ENCODE measurements at regions not wholly inside any gene's neighbourhood (a gene's known extent, or its start where the extent isn't known, plus 50 kb on each side); places are given as distances from the start of the nearest gene placed in this dataset.

- Histone ChIP-seq H3K36me3 (no peaks in the 10 kb centered on the region), H3K9ac (no peak overlapping the region), H3K27ac (no peak overlapping the region), H3K27me3 (no peaks in the 10 kb centered on the region), H3K9me3 (no peaks in the 10 kb centered on the region), H3K4me2 (no peak overlapping the region), H4K20me1 (no peaks in the 10 kb centered on the region), H3K4me3 (no peak overlapping the region), H3K4me1 (0 out of 2 replicates have a peak, but pooled peaks cover 10% of the 10 kb centered on the region)
- no peak for TF ChIP-seq Cebpa-rat (IDR thresholded peaks at IDR 0.05)
These were observed 953.4 kb upstream of the IGFBP7 start for GRCh38 chr4:58063404-58064160.

- TF ChIP-seq Cebpa-rat (IDR thresholded peaks at IDR 0.05) = no peak
- Histone ChIP-seq H4K20me1 (no peaks in the 10 kb centered on the region), H3K4me1 (0 out of 2 replicates have a peak, but pooled peaks cover 10% of the 10 kb centered on the region), H3K4me3 (no peak overlapping the region), H3K9ac (no peak overlapping the region), H3K36me3 (no peaks in the 10 kb centered on the region), H3K27ac (no peak overlapping the region), H3K4me2 (no peak overlapping the region), H3K27me3 (no peaks in the 10 kb centered on the region), H3K9me3 (no peaks in the 10 kb centered on the region)
These were observed 951.8 kb upstream of the IGFBP7 start for GRCh38 chr4:58061967-58062366.

DNA sequence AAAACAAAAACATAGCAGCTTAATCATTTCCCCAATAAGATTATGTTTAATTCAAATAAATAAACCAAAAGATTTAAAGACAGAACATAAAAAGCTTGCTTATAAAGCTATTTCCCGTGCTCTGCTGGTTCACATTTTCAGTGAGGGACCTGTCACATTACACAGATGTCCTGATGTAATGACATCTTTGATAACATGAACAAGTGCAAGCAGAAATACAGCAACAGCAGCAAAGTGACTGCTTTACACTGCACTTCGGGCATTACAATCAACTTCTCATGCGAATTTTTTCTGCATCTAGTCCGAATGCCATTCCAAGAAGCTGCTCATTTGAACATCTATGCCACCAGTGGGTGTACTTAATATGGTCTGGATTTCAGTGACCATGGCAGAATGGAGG, 940.3 kb upstream of the IGFBP7 start:
- no peaks in the 10 kb centered on the region for H4K20me1 ChIP-seq
- TF ChIP-seq Cebpa-rat (IDR thresholded peaks at IDR 0.05) = no peak

GRCh38 chr4:58048491-58048890, 938.3 kb upstream of the IGFBP7 start:
- no peaks in the 10 kb centered on the region for H3K27me3 ChIP-seq
- no peaks in the 10 kb centered on the region for H3K36me3 ChIP-seq
- H3K9ac ChIP-seq = no peak overlapping the region
- no peak for TF ChIP-seq Cebpa-rat (IDR thresholded peaks at IDR 0.05)
- no peaks in the 10 kb centered on the region for H4K20me1 ChIP-seq
- no peak overlapping the region for H3K27ac ChIP-seq
- H3K4me2 ChIP-seq = no peak overlapping the region
- H3K4me1 ChIP-seq = no peaks in the 10 kb centered on the region
- no peak overlapping the region for H3K4me3 ChIP-seq
- peaks cover 6% of the 10 kb centered on the region for H3K9me3 ChIP-seq

More for the DNA sequence above, 940.3 kb upstream of the IGFBP7 start:
- no peaks in the 10 kb centered on the region for H3K27me3 ChIP-seq
- H3K4me3 ChIP-seq = no peak overlapping the region
- no peaks in the 10 kb centered on the region for H3K36me3 ChIP-seq
- no peaks in the 10 kb centered on the region for H3K9me3 ChIP-seq
- H3K27ac ChIP-seq = no peak overlapping the region
- H3K4me1 ChIP-seq = no peaks in the 10 kb centered on the region
- H3K4me2 ChIP-seq = no peak overlapping the region
- H3K9ac ChIP-seq = no peak overlapping the region

GRCh38 chr4:58042176-58042575, 932.0 kb upstream of the IGFBP7 start:
- H4K20me1 ChIP-seq = no peaks in the 10 kb centered on the region

DNA sequence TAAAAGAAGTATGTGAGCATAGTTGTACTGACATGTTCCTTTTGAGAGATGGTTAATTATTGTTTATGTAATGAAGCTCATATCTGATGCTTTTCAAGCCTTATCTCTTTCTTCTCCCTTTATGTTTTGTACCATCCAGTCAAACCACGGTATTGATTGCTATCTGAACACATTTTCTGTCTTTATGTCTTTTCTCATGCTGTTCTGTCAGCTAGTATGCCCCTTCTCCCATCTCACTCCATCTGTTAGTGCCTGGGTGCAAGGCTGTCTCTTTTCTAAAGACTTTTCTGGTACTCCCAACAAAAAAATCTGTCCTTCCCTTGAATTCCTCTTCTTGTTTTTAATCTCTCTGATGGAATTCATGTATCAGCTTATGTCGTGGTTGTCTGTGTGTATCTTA, 883.8 kb upstream of the IGFBP7 start:
- no peaks in the 10 kb centered on the region for H3K36me3 ChIP-seq
- no peak overlapping the region for H3K4me3 ChIP-seq
- H3K27ac ChIP-seq = no peak overlapping the region
- H3K27me3 ChIP-seq = no peaks in the 10 kb centered on the region
- no peaks in the 10 kb centered on the region for H4K20me1 ChIP-seq
- peaks cover 7% of the 10 kb centered on the region; the same call in 1 of the 2 replicates for H3K4me1 ChIP-seq
- H3K4me2 ChIP-seq = no peak overlapping the region
- TF ChIP-seq Cebpa-rat (IDR thresholded peaks at IDR 0.05) = no peak
- H3K9ac ChIP-seq = no peak overlapping the region
- no peaks in the 10 kb centered on the region for H3K9me3 ChIP-seq

More at GRCh38 chr4:58042176-58042575, 932.0 kb upstream of the IGFBP7 start:
- Histone ChIP-seq H3K4me2 (no peak overlapping the region), H3K27ac (no peak overlapping the region), H3K4me1 (no peaks in the 10 kb centered on the region), H3K9ac (no peak overlapping the region), H3K9me3 (peaks cover 12% of the 10 kb centered on the region), H3K4me3 (no peak overlapping the region), H3K27me3 (no peaks in the 10 kb centered on the region), H3K36me3 (no peaks in the 10 kb centered on the region)
- no peak for TF ChIP-seq Cebpa-rat (IDR thresholded peaks at IDR 0.05)

DNA sequence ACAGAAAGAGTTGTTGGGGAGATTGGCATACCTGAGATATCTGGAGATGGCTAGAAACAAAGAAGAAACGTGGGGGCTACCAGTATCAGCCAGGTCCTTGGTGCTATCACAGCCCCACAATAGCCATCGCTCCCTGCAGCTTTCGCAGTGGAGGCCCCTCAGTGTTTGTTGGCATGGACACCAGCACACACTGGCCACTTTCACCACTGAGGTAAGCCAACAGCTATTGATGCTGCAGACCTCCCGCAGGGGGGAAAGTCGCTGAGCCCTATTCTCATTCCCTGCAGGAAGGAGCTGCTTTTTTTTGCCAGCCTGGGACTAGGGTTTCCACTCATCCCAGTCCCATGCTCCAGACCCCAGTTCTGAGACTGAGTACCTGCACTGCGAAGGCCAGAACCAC, 879.2 kb upstream of the IGFBP7 start:
- no peak overlapping the region for H3K4me2 ChIP-seq
- TF ChIP-seq Cebpa-rat (IDR thresholded peaks at IDR 0.05) = no peak
- H3K27ac ChIP-seq = no peak overlapping the region
- H3K4me1 ChIP-seq = peaks cover 7% of the 10 kb centered on the region; the same call in 1 of the 2 replicates
- H3K27me3 ChIP-seq = no peaks in the 10 kb centered on the region
- H3K9me3 ChIP-seq = no peaks in the 10 kb centered on the region
- H3K4me3 ChIP-seq = no peak overlapping the region
- no peak overlapping the region for H3K9ac ChIP-seq
- H3K36me3 ChIP-seq = no peaks in the 10 kb centered on the region
- no peaks in the 10 kb centered on the region for H4K20me1 ChIP-seq

DNA sequence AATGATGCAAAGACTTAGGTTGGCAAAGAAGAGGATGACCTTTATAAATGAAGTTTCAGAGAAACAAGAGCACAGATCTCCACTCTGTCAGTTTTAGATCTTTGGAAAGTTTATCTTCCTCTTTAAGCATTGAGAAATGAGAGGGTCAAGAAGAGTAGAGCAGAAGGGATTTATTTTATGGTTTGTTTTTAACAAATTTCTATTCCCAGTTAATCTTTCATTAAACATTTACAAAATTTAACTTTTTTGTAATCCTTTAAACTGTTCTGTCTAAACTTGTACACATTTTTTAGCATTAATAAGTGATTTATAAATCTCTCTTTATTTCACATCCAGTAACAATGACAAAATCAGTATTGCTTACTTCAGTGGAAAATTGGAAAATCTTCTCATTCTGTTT, 875.0 kb upstream of the IGFBP7 start:
- Histone ChIP-seq H3K9me3 (no peaks in the 10 kb centered on the region), H3K4me2 (no peak overlapping the region), H4K20me1 (no peaks in the 10 kb centered on the region), H3K27me3 (no peaks in the 10 kb centered on the region), H3K4me1 (no peaks in the 10 kb centered on the region), H3K9ac (no peak overlapping the region), H3K27ac (no peak overlapping the region), H3K4me3 (no peak overlapping the region), H3K36me3 (no peaks in the 10 kb centered on the region)
- TF ChIP-seq Cebpa-rat (IDR thresholded peaks at IDR 0.05) = no peak

GRCh38 chr4:57981123-57981522, 870.9 kb upstream of the IGFBP7 start:
- Histone ChIP-seq H3K27ac (no peak overlapping the region), H3K4me1 (no peaks in the 10 kb centered on the region), H3K9ac (no peak overlapping the region), H3K9me3 (no peaks in the 10 kb centered on the region), H3K4me2 (no peak overlapping the region), H3K27me3 (no peaks in the 10 kb centered on the region), H4K20me1 (no peaks in the 10 kb centered on the region), H3K4me3 (no peak overlapping the region), H3K36me3 (no peaks in the 10 kb centered on the region)
- TF ChIP-seq Cebpa-rat (IDR thresholded peaks at IDR 0.05) = no peak

- H3K9me3 ChIP-seq = no peaks in the 10 kb centered on the region
- no peak overlapping the region for H3K4me2 ChIP-seq
- no peak for TF ChIP-seq Cebpa-rat (IDR thresholded peaks at IDR 0.05)
- no peaks in the 10 kb centered on the region for H3K27me3 ChIP-seq
- no peaks in the 10 kb centered on the region for H3K36me3 ChIP-seq
- no peak overlapping the region for H3K4me3 ChIP-seq
- H3K27ac ChIP-seq = no peak overlapping the region
- H3K9ac ChIP-seq = no peak overlapping the region
- H4K20me1 ChIP-seq = no peaks in the 10 kb centered on the region
- no peaks in the 10 kb centered on the region for H3K4me1 ChIP-seq
These were observed 864.6 kb upstream of the IGFBP7 start for GRCh38 chr4:57974821-57975220.

All from BLaER1 (cell line).